ENCODE measurements at regions not wholly inside any gene's neighbourhood (a gene's known extent, or its start where the extent isn't known, plus 50 kb on each side); places are given as distances from the start of the nearest gene placed in this dataset.

- TF ChIP-seq, protein P1, sequence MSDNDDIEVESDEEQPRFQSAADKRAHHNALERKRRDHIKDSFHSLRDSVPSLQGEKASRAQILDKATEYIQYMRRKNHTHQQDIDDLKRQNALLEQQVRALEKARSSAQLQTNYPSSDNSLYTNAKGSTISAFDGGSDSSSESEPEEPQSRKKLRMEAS (CRISPR knock-in tag; IDR thresholded peaks at IDR 0.05), result no peak
- TF ChIP-seq NFE2L1 (CRISPR knock-in tag; IDR thresholded peaks at IDR 0.05), result no peak
- TF ChIP-seq, protein P2, sequence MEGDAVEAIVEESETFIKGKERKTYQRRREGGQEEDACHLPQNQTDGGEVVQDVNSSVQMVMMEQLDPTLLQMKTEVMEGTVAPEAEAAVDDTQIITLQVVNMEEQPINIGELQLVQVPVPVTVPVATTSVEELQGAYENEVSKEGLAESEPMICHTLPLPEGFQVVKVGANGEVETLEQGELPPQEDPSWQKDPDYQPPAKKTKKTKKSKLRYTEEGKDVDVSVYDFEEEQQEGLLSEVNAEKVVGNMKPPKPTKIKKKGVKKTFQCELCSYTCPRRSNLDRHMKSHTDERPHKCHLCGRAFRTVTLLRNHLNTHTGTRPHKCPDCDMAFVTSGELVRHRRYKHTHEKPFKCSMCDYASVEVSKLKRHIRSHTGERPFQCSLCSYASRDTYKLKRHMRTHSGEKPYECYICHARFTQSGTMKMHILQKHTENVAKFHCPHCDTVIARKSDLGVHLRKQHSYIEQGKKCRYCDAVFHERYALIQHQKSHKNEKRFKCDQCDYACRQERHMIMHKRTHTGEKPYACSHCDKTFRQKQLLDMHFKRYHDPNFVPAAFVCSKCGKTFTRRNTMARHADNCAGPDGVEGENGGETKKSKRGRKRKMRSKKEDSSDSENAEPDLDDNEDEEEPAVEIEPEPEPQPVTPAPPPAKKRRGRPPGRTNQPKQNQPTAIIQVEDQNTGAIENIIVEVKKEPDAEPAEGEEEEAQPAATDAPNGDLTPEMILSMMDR (IDR thresholded peaks at IDR 0.05), result no peak
These were observed 60.0 kb upstream of the MNS1 start for GRCh38 chr15:56524915-56525314.
